ENCODE measurements at regions not wholly inside any gene's neighbourhood (a gene's known extent, or its start where the extent isn't known, plus 50 kb on each side); places are given as distances from the start of the nearest gene placed in this dataset.

DNA sequence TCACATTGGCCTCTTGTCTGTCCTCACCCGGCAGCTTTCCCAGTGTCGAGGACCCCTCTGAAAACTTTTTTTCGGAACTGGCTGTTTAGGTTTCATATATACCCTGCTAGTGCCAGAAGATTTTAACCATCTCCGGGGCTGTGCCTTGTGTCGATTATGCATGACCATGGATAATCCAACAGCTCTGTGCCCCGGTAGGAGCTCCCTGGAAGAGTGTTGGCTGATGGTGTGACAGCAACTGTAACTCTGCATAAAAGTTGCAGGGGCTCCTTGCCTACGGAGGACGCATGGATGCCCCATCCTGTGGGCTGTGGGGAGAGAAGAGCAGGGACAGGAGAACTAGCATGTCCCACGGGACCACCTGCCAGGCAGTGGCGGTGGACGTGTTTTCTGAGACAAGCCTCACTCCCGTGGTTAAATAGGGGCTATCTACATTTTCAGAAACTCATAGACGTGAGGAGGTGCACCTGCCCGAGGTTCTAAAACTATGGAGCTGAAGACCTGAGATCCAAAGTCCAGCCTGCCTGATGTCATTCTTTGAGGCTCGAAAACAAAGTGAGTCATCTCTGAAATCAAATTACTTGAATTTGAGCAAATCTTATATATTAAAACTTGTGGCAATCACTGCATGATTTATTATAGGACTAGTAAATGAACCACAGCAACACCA is 437.2 kb upstream of the HS6ST1 start:
- no peak for DNase-seq

- DNase-seq, result no peak
Measured at GRCh38 chr2:128756365-128756717, 437.7 kb upstream of the HS6ST1 start.

- no peak for DNase-seq
Measured at GRCh38 chr2:128765811-128766210, 447.1 kb upstream of the HS6ST1 start.

DNA sequence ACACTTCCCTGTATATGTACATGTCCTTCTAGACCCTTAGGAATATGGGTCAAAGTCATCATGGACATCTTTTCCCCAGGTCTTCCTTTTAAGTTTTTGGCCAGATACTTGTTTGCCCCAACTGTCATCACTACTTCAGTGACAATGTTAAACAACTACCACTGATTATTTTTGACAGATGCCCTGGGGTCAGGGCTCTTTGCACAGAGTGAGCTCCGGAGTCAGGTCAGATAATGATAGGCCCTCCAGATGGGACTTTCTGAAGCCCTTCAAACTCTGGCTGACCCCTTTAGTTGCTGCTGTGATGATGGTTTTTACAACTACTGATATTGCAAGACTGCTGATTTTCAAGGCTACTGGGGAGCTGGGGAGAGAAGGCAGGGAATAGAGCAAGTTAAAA is 449.4 kb upstream of the HS6ST1 start:
- DNase-seq, result no peak

DNA sequence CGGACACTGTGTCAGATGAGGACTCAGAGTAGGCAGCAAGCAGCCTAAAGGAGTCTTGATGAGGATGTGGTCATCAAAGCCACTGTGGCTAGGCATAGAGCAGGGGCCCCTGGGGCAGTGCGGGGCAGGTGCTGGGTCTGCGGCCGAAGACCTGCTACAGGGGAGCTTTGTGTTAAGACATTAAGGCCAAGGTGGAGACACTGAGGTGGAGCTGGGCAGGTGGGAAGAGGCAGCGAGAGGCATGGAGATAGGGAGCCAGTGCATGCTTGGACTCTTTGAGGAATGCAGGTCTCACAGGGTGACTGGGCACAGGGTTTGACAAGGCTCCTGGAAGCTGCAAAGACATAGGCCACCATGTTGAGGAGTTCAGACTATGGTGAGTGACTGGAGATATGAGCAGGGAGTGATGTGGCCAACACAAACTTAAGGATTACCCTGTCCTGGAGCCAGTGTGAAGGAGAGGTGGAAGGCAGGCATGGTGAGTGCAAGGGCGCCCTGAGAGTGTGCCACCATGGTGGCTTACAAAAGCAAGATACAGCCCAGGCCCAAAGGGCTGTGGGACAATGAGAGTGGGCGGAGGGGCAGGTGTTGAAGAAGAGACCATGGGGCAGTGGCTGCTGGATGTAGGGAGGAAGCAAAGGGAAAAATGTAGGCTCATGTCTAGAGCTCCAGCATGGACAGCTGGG is 450.9 kb upstream of the HS6ST1 start:
- DNase-seq, result no peak

- no peak for DNase-seq
Measured at GRCh38 chr2:128770143-128771085, 451.7 kb upstream of the HS6ST1 start.

DNA sequence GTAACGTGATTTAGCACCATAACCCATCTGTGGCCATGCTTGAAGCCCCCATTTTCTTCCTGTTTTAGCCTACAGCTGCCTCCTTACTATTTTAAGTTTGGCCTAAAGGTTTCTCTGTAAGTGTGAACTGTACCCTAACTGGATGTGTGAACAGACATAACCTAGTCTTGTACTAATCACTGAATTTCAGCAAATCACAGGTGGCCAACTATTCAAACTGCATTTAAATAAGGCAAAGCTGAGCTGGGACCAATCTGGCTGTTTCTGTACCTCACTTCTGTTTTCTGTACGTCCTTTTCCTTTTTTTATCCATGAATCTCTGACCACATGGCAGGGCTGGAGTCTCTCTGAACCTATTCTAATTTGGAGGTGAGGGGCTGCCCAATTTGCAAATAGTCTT is 452.7 kb upstream of the HS6ST1 start:
- DNase-seq, result no peak

DNA sequence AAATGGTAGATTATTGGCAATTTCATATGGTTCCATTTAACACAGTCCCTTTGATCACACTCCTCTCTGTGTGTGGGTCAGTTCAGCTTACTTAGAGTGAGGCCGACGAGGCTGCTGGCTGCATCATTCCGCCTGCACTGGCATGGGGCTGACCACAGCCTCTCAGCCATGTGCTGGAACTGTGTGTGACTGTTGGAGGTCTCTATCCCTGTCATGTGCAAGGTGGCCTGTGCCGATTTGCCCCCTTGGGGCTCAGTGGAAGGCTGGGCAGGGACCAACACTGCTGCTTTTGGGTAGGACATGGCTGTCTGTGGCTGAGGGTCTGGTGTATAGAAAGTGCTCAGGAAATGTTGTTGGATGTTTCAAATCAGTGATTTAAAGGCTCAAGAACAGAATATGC is 454.0 kb upstream of the HS6ST1 start:
- DNase-seq, result no peak

- no peak for DNase-seq
Measured at GRCh38 chr2:128773641-128774319, 455.1 kb upstream of the HS6ST1 start.

- no peak for DNase-seq
Measured at GRCh38 chr2:128774320-128775216, 455.9 kb upstream of the HS6ST1 start.

DNA sequence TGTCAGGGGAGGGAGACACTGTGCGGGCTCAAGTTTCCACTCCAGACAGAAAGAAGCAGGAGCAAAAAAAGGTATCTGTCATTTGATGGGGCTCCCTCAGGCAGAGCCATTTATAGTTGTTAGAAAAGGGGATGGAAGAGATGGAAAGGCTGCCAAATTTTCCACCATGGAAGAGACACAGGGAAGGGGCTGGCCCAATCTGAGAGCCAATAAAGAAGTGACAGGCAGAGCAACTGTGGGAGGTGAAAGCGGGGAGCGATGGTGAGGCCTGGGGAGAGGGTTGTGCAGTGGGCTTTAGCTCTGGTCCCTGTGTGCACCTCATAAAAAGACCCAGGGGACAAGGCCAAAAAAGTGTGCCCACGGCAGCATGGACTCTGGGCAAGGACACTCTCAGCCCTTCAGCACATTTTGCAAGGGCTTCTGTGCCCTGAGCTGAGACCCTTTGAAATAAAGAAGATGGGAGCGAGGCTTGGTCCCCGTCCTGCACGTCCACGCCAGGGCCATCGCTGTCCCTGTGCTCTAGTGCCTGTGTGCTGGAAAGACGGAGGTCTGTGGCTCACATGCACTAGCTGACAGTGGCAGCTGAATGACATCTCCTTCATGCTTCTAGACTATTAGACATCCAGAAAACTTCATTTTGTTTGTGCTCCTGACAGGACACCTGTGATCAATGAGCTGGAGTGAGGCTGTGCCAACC is 456.7 kb upstream of the HS6ST1 start:
- no peak for DNase-seq

DNA sequence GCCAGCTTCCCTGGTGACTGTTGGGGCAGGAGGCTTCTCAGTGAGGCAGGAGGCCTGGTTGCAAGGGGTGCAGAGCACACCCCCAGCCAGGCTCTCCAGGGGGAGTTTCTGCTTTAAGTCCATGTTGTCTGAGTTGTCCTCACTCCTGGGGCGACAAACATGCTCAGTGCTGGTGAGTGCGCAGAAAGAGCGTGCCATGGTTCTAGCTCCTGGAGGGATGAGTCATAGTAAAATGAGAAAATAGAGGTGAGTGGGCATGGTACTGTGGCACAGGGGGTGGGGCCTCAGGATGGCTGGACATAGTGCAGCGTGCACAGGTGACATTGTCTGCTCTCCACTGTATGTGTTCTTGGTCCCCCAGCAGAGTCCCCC is 457.2 kb upstream of the HS6ST1 start:
- no peak for DNase-seq

DNA sequence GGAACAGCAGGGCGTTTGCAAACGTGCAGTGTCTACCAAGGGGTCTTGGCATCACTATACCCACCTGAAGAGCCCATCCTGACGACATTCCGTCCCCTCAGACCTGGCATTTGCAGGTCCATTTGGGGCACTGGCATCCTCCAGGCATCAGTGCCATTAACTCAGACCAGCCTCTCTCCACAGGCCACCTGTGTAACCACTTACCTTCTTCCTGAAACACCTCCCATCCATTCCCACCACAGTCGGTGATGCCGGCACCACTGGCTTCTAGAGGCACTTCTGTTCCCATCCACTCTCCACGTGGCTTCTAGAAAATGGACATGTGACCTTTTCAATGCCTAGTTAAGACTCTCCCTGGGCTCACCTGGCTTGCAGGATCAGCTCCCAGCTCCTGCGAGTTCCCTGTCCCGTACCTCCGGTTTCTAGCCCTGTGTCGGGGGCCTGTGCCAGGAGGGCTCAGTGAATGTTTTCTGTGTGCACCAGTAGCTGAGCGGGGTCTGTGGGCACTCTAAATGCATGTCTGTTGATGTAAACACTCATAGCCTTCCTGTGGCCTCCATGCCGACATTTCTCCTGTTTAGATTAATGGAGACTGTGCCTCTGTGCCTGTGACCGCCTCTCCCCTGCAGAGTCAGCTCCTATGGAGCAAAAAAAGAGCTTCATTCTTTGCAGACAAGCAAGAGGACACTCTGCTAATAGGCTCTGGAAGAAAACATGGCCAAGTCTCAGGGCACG is 458.0 kb upstream of the HS6ST1 start:
- no peak for DNase-seq

DNA sequence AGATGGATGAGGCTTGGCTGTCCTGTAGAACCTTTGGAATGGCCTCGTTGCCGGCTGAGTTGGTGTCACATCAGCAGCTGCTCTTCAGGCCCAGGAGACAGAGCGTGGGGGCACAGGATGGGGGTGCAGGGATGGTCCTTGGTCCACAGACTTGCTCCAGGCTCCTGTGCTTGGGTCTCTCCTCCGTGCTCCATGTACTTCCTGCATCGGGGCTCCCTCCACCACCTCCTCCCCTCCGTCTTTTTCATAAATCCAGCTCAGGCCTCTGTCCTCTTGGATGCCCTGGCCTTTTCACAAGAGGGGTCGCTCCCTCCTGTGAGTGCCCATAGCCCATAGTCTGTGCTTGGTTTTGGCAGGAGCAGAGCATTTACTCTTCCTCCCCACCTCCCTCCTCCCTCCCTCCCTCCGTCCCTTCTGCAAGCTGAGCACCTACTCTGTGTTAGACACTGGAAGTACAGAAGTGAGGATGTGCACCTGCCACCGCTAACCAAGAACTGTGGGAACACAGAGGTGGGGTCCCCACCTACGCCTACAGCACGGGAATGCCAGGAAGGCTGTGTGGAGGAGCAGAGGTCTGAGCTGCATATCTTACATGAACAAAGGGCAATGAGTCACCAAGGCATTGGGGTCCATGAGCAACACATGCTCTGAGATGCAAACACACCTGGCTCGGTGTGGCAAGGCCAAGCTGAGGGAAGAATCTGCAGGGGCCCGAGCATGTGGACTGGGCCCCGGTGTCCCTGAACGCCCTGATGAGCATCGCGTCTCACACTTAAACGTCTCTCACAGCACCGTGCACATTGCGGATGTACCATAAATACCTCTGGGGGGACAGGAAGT is 458.7 kb upstream of the HS6ST1 start:
- DNase-seq, result no peak

DNA sequence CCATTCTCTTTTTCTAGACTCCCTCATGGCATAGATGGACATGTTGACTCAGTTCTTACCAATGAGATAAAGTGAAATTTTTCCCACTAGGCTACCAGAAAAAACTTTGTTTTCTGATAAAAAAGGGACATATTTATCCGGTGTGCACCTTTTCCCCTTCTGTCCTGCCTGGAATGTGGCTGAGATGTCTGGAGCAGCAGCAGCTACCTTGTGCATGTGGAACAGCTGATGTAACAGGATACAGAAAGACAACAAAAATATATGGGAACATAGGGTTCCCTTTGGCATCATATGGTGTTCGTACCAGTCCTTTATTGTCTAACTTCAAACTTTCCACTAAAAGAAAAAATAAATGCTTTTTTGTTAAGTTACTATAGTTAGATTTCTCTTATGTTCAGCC is 460.2 kb upstream of the HS6ST1 start:
- DNase-seq, result no peak

- no peak for DNase-seq
Measured at GRCh38 chr2:128779301-128780095, 460.8 kb upstream of the HS6ST1 start.

DNA sequence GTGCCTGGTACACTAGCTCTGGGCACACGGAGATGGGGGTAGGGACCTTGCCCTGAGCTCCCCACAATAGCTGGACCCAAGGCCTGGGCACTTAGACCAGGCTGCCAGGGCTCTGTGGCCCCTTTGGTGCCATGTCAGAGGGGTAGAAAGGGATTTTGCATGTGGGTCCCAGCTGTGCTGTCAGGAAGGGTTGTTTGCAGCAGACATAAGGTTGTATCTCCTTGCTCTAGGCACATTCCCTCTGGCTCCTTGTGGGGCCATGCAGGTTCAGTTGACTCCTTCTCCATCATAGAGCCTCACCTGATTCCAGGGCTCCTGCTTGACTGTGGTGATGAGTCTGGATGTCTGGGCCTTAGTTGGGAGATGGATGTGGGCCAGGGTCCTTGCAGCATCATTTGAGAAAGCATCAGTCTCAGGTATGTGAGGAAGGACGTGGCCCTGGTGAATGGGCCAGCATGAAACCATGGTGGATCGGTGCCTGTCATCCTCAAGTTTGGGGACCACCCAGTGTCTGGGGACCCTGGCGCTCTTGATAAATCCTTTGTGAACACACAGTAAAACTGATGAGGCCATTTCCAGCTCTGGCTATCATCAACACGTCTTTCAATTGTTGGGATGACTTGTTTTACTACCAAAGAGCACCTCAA is 461.9 kb upstream of the HS6ST1 start:
- DNase-seq, result no peak

- no peak for DNase-seq
Measured at GRCh38 chr2:128781166-128781565, 462.5 kb upstream of the HS6ST1 start.

Data from C1 segment of cervical spinal cord (tissue), 14 donors.